ENCODE measurements at regions not wholly inside any gene's neighbourhood (a gene's known extent, or its start where the extent isn't known, plus 50 kb on each side); places are given as distances from the start of the nearest gene placed in this dataset.

DNA sequence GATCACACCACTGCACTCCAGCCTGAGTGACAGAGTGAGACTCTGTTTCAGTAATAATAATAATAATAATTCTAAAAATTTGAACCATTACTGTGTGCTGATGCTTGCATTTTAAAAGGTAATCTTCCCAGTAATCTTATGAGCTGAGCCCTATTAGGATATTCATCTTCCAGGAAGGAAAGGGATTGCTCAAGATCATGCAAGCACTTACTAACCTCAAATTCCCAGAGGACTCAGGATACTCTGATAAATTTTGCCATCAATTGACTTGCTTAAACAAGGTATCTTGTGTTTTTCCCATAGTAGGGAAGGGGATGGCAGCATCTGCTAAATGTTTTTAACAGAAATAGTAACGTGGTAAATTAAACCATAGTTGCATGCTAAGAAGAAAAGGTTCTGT, 176.4 kb upstream of the MRPS30 start:
- TF ChIP-seq ZBTB7A (IDR thresholded peaks at IDR 0.05; ENCODE audit: low read depth) (no peak), EGR1 (IDR thresholded peaks at IDR 0.05) (no peak), TCF12 (IDR thresholded peaks at IDR 0.05; ENCODE audit: low read depth) (no peak), NFIC (IDR thresholded peaks at IDR 0.05) (no peak), CREB1 (IDR thresholded peaks at IDR 0.05; ENCODE audit: low read depth) (no peak), TAF1 (IDR thresholded peaks at IDR 0.05; ENCODE audit: low read depth) (no peak)
- TF ChIP-seq, protein P1, sequence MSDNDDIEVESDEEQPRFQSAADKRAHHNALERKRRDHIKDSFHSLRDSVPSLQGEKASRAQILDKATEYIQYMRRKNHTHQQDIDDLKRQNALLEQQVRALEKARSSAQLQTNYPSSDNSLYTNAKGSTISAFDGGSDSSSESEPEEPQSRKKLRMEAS (IDR thresholded peaks at IDR 0.05): no peak

DNA sequence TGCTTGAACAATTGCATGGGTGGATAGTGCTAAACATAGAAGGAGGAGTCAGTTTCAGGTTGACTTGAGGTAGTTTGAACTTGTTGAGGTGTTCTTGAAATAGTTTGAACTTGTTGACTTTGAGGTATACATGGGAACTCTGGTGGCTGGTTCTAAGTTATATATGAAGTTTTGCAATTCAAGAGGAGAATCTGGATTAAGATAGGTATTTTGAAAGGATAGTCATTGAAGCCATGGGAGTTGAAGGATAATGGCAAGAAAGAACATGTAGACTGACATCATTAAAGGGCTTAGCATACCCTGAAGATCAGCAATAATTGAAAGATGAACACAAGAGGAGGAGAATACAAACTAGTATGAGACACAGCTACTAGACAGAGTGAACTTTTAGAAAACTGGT, 181.9 kb upstream of the MRPS30 start:
- TF ChIP-seq, protein P1 (IDR thresholded peaks at IDR 0.05): no peak
- no peak for TF ChIP-seq TCF12 (IDR thresholded peaks at IDR 0.05; ENCODE audit: low read depth)
- TF ChIP-seq NFIC (IDR thresholded peaks at IDR 0.05): no peak
- no peak for TF ChIP-seq RAD21 (IDR thresholded peaks at IDR 0.05; ENCODE audit: low read depth)
- TF ChIP-seq, protein P2, sequence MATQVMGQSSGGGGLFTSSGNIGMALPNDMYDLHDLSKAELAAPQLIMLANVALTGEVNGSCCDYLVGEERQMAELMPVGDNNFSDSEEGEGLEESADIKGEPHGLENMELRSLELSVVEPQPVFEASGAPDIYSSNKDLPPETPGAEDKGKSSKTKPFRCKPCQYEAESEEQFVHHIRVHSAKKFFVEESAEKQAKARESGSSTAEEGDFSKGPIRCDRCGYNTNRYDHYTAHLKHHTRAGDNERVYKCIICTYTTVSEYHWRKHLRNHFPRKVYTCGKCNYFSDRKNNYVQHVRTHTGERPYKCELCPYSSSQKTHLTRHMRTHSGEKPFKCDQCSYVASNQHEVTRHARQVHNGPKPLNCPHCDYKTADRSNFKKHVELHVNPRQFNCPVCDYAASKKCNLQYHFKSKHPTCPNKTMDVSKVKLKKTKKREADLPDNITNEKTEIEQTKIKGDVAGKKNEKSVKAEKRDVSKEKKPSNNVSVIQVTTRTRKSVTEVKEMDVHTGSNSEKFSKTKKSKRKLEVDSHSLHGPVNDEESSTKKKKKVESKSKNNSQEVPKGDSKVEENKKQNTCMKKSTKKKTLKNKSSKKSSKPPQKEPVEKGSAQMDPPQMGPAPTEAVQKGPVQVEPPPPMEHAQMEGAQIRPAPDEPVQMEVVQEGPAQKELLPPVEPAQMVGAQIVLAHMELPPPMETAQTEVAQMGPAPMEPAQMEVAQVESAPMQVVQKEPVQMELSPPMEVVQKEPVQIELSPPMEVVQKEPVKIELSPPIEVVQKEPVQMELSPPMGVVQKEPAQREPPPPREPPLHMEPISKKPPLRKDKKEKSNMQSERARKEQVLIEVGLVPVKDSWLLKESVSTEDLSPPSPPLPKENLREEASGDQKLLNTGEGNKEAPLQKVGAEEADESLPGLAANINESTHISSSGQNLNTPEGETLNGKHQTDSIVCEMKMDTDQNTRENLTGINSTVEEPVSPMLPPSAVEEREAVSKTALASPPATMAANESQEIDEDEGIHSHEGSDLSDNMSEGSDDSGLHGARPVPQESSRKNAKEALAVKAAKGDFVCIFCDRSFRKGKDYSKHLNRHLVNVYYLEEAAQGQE (IDR thresholded peaks at IDR 0.05; ENCODE audit: low read depth): no peak
- TF ChIP-seq CEBPB (IDR thresholded peaks at IDR 0.05): no peak
- no peak for TF ChIP-seq FOXM1 (IDR thresholded peaks at IDR 0.05; ENCODE audit: borderline replicate concordance, low read depth)
- TF ChIP-seq TAF1 (IDR thresholded peaks at IDR 0.05; ENCODE audit: low read depth): no peak
- no peak for TF ChIP-seq EGR1 (IDR thresholded peaks at IDR 0.05)
- TF ChIP-seq, protein P3, sequence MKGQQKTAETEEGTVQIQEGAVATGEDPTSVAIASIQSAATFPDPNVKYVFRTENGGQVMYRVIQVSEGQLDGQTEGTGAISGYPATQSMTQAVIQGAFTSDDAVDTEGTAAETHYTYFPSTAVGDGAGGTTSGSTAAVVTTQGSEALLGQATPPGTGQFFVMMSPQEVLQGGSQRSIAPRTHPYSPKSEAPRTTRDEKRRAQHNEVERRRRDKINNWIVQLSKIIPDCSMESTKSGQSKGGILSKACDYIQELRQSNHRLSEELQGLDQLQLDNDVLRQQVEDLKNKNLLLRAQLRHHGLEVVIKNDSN (IDR thresholded peaks at IDR 0.05): no peak
- TF ChIP-seq ZBTB7A (IDR thresholded peaks at IDR 0.05; ENCODE audit: low read depth): no peak
- no peak for TF ChIP-seq YY1 (IDR thresholded peaks at IDR 0.05; ENCODE audit: low read depth)
- no peak for TF ChIP-seq CREB1 (IDR thresholded peaks at IDR 0.05; ENCODE audit: low read depth)
- no peak for TF ChIP-seq EP300 (IDR thresholded peaks at IDR 0.05; ENCODE audit: borderline replicate concordance)
- no peak for TF ChIP-seq TEAD4 (IDR thresholded peaks at IDR 0.05)

DNA sequence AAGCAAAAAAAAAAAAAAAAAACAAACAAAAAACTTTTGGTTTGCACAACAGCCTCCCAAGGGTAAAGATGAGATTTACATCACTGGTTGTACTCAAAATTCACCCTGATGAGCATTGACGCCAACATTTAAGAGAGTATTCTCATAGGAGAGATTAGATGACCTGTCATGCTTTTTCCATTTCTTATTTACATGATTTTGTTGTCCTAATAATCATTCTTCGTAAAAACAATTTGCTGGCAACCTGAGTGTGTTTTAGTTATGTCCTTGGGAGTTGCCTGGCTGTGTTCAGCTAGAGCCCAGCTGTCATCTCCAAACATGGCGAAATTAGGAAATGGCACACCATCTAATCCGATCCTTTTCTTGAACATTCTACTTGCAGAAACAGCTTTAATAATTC, 186.4 kb upstream of the MRPS30 start:
- no peak for TF ChIP-seq ZBTB7A (IDR thresholded peaks at IDR 0.05; ENCODE audit: low read depth)
- no peak for TF ChIP-seq TAF1 (IDR thresholded peaks at IDR 0.05; ENCODE audit: low read depth)
- TF ChIP-seq, protein P3 (IDR thresholded peaks at IDR 0.05): no peak
- TF ChIP-seq CEBPB (IDR thresholded peaks at IDR 0.05): no peak
- TF ChIP-seq RAD21 (IDR thresholded peaks at IDR 0.05; ENCODE audit: low read depth): no peak
- no peak for TF ChIP-seq EP300 (IDR thresholded peaks at IDR 0.05; ENCODE audit: borderline replicate concordance)
- no peak for TF ChIP-seq YY1 (IDR thresholded peaks at IDR 0.05; ENCODE audit: low read depth)
- TF ChIP-seq NFIC (IDR thresholded peaks at IDR 0.05): no peak
- TF ChIP-seq, protein P2 (IDR thresholded peaks at IDR 0.05; ENCODE audit: low read depth): no peak
- no peak for TF ChIP-seq TEAD4 (IDR thresholded peaks at IDR 0.05)
- TF ChIP-seq FOXM1 (IDR thresholded peaks at IDR 0.05; ENCODE audit: borderline replicate concordance, low read depth): no peak
- no peak for TF ChIP-seq EGR1 (IDR thresholded peaks at IDR 0.05)
- TF ChIP-seq CREB1 (IDR thresholded peaks at IDR 0.05; ENCODE audit: low read depth): no peak
- TF ChIP-seq, protein P1 (IDR thresholded peaks at IDR 0.05): no peak
- no peak for TF ChIP-seq TCF12 (IDR thresholded peaks at IDR 0.05; ENCODE audit: low read depth)

DNA sequence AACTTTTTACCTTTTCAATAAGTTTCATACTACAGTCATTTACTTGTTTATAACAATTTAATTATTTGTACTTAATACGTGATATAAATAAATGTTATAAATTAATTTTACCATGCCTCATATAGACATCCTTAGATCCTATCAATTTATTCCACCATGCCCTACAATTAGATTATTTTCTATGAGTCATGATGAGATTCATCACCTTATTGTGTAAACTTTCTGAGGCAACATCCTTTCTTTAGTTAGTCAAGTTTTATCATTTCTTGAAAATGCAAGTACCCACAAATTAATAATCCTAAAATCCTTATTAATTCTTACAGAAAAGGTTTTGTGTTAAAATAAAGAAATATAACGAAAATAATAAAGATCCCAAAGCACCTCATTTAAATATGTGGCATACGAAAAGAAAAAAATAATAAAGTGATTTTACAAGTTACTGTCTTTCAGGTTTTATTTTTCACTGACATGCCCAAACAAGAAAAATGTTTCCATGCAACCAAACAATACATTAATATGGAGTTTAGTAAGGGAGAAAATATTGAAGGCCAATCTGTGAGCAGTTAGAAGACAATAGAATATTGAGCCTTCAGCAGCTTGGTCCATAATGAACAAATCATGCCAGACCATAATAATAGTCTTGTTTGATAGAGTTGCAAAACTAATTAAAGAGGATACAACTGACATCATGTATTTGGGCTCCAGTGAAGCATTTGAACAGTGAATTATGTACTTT, 188.7 kb upstream of the MRPS30 start:
- TF ChIP-seq YY1 (IDR thresholded peaks at IDR 0.05; ENCODE audit: low read depth) (no peak), CEBPB (IDR thresholded peaks at IDR 0.05) (no peak), NFIC (IDR thresholded peaks at IDR 0.05) (no peak), EP300 (IDR thresholded peaks at IDR 0.05; ENCODE audit: borderline replicate concordance) (no peak), TAF1 (IDR thresholded peaks at IDR 0.05; ENCODE audit: low read depth) (no peak), FOXM1 (IDR thresholded peaks at IDR 0.05; ENCODE audit: borderline replicate concordance, low read depth) (no peak), ZBTB7A (IDR thresholded peaks at IDR 0.05; ENCODE audit: low read depth) (no peak), TCF12 (IDR thresholded peaks at IDR 0.05; ENCODE audit: low read depth) (no peak), CREB1 (IDR thresholded peaks at IDR 0.05; ENCODE audit: low read depth) (no peak), RAD21 (IDR thresholded peaks at IDR 0.05; ENCODE audit: low read depth) (no peak)
- TF ChIP-seq, protein P2 (IDR thresholded peaks at IDR 0.05; ENCODE audit: low read depth): no peak
- TF ChIP-seq, protein P1 (IDR thresholded peaks at IDR 0.05): no peak
